HL-60 (cell line): ENCODE measurements at regions not wholly inside any gene's neighbourhood (a gene's known extent, or its start where the extent isn't known, plus 50 kb on each side); places are given as distances from the start of the nearest gene placed in this dataset.

Experiments used
- POLR2AphosphoS5 ChIP-seq: IDR thresholded peaks from 2 replicates; pipeline ENCODE4 v1.6.1; 2012; ENCODE audit warnings: low read depth
- TF ChIP-seq, protein P1 (sequence below): IDR thresholded peaks from one replicate; pipeline ENCODE4 v1.5.1; 2011; ENCODE audit warnings: low read length, control low read depth, inconsistent platforms; ENCODE audit not compliant: insufficient read depth

- TF ChIP-seq, protein P1, sequence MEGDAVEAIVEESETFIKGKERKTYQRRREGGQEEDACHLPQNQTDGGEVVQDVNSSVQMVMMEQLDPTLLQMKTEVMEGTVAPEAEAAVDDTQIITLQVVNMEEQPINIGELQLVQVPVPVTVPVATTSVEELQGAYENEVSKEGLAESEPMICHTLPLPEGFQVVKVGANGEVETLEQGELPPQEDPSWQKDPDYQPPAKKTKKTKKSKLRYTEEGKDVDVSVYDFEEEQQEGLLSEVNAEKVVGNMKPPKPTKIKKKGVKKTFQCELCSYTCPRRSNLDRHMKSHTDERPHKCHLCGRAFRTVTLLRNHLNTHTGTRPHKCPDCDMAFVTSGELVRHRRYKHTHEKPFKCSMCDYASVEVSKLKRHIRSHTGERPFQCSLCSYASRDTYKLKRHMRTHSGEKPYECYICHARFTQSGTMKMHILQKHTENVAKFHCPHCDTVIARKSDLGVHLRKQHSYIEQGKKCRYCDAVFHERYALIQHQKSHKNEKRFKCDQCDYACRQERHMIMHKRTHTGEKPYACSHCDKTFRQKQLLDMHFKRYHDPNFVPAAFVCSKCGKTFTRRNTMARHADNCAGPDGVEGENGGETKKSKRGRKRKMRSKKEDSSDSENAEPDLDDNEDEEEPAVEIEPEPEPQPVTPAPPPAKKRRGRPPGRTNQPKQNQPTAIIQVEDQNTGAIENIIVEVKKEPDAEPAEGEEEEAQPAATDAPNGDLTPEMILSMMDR, result no peak
- no peak for TF ChIP-seq POLR2AphosphoS5
Observed at GRCh38 chr15:96395687-96396086, 65.2 kb downstream of the NR2F2 start.
